Activated naive CD4-positive, alpha-beta T cell treated with anti-CD3 and anti-CD28 coated beads, Interleukin-2, amount 50 U/mL, for 24 hours (primary cell): ENCODE measurements at regions not wholly inside any gene's neighbourhood (a gene's known extent, or its start where the extent isn't known, plus 50 kb on each side); places are given as distances from the start of the nearest gene placed in this dataset.

Experiments
- H3K27ac Mint-ChIP-seq: one replicate; pipeline ENCODE4 v1.8.0; 2021; ENCODE audit warnings: mild to moderate bottlenecking, mixed read lengths
- H3K27me3 Mint-ChIP-seq: one replicate; pipeline ENCODE4 v1.8.0; 2021; ENCODE audit warnings: mixed read lengths
- H3K36me3 Mint-ChIP-seq: one replicate; pipeline ENCODE4 v1.8.0; 2021; ENCODE audit warnings: mixed read lengths
- H3K4me1 Mint-ChIP-seq: one replicate; pipeline ENCODE4 v1.8.0; 2021; ENCODE audit warnings: mixed read lengths
- H3K4me3 Mint-ChIP-seq: one replicate; pipeline ENCODE4 v1.8.0; 2021; ENCODE audit warnings: mild to moderate bottlenecking, mixed read lengths
- H3K9me3 Mint-ChIP-seq: one replicate; pipeline ENCODE4 v1.8.0; 2021; ENCODE audit warnings: mixed read lengths

GRCh38 chr12:94807951-94808350, 157.6 kb upstream of the TMCC3 start:
- Mint-ChIP-seq H3K36me3 (no peaks in the 10 kb centered on the region), H3K9me3 (peaks cover 8% of the 10 kb centered on the region), H3K27ac (no peak overlapping the region)

GRCh38 chr12:94806617-94807016, 156.3 kb upstream of the TMCC3 start:
- Mint-ChIP-seq H3K27ac (no peak overlapping the region), H3K4me1 (no peaks in the 10 kb centered on the region), H3K36me3 (no peaks in the 10 kb centered on the region), H3K9me3 (peaks cover 5% of the 10 kb centered on the region), H3K27me3 (no peaks in the 10 kb centered on the region), H3K4me3 (no peak overlapping the region)

More at GRCh38 chr12:94807951-94808350, 157.6 kb upstream of the TMCC3 start:
- Mint-ChIP-seq H3K4me3 (no peak overlapping the region), H3K4me1 (no peaks in the 10 kb centered on the region), H3K27me3 (no peaks in the 10 kb centered on the region)

GRCh38 chr12:94805749-94806529, 155.6 kb upstream of the TMCC3 start:
- Mint-ChIP-seq H3K27ac (no peak overlapping the region), H3K4me3 (no peak overlapping the region), H3K9me3 (peaks cover 5% of the 10 kb centered on the region), H3K4me1 (no peaks in the 10 kb centered on the region), H3K36me3 (no peaks in the 10 kb centered on the region), H3K27me3 (no peaks in the 10 kb centered on the region)

- no peaks in the 10 kb centered on the region for H3K9me3 Mint-ChIP-seq
- H3K36me3 Mint-ChIP-seq = no peaks in the 10 kb centered on the region
- H3K4me1 Mint-ChIP-seq = no peaks in the 10 kb centered on the region
- no peaks in the 10 kb centered on the region for H3K27me3 Mint-ChIP-seq
- H3K27ac Mint-ChIP-seq = no peak overlapping the region
- no peak overlapping the region for H3K4me3 Mint-ChIP-seq
These were observed 153.6 kb upstream of the TMCC3 start for GRCh38 chr12:94803939-94804338.

GRCh38 chr12:94802796-94803195, 152.4 kb upstream of the TMCC3 start:
- no peak overlapping the region for H3K4me3 Mint-ChIP-seq
- H3K4me1 Mint-ChIP-seq = no peaks in the 10 kb centered on the region
- H3K27ac Mint-ChIP-seq = no peak overlapping the region
- no peaks in the 10 kb centered on the region for H3K9me3 Mint-ChIP-seq
- no peaks in the 10 kb centered on the region for H3K36me3 Mint-ChIP-seq
- no peaks in the 10 kb centered on the region for H3K27me3 Mint-ChIP-seq

GRCh38 chr12:94801745-94802144, 151.4 kb upstream of the TMCC3 start:
- Mint-ChIP-seq H3K27ac (no peak overlapping the region), H3K36me3 (no peaks in the 10 kb centered on the region), H3K27me3 (no peaks in the 10 kb centered on the region), H3K4me3 (no peak overlapping the region), H3K4me1 (no peaks in the 10 kb centered on the region), H3K9me3 (no peaks in the 10 kb centered on the region)

- no peaks in the 10 kb centered on the region for H3K36me3 Mint-ChIP-seq
- H3K27me3 Mint-ChIP-seq = no peaks in the 10 kb centered on the region
- no peaks in the 10 kb centered on the region for H3K9me3 Mint-ChIP-seq
- no peak overlapping the region for H3K4me3 Mint-ChIP-seq
- peaks cover 10% of the 10 kb centered on the region for H3K4me1 Mint-ChIP-seq
- no peak overlapping the region for H3K27ac Mint-ChIP-seq
These were observed 148.8 kb upstream of the TMCC3 start for GRCh38 chr12:94799136-94799535.

GRCh38 chr12:94798113-94798512, 147.8 kb upstream of the TMCC3 start:
- H3K4me3 Mint-ChIP-seq = no peak overlapping the region
- no peaks in the 10 kb centered on the region for H3K36me3 Mint-ChIP-seq
- no peaks in the 10 kb centered on the region for H3K9me3 Mint-ChIP-seq
- no peaks in the 10 kb centered on the region for H3K27me3 Mint-ChIP-seq
- H3K4me1 Mint-ChIP-seq = peaks cover 14% of the 10 kb centered on the region
- H3K27ac Mint-ChIP-seq = no peak overlapping the region

GRCh38 chr12:94795520-94795919, 145.2 kb upstream of the TMCC3 start:
- H3K9me3 Mint-ChIP-seq = no peaks in the 10 kb centered on the region
- H3K4me3 Mint-ChIP-seq = no peak overlapping the region
- no peaks in the 10 kb centered on the region for H3K27me3 Mint-ChIP-seq
- H3K27ac Mint-ChIP-seq = no peak overlapping the region
- H3K4me1 Mint-ChIP-seq = peaks cover 14% of the 10 kb centered on the region
- H3K36me3 Mint-ChIP-seq = no peaks in the 10 kb centered on the region

GRCh38 chr12:94795044-94795443, 144.7 kb upstream of the TMCC3 start:
- Mint-ChIP-seq H3K27ac (no peak overlapping the region), H3K27me3 (no peaks in the 10 kb centered on the region), H3K4me1 (peaks cover 14% of the 10 kb centered on the region), H3K9me3 (no peaks in the 10 kb centered on the region), H3K36me3 (no peaks in the 10 kb centered on the region), H3K4me3 (no peak overlapping the region)

GRCh38 chr12:94793191-94793595, 142.8 kb upstream of the TMCC3 start:
- no peaks in the 10 kb centered on the region for H3K9me3 Mint-ChIP-seq
- H3K4me1 Mint-ChIP-seq = peaks cover 14% of the 10 kb centered on the region
- no peak overlapping the region for H3K27ac Mint-ChIP-seq
- no peaks in the 10 kb centered on the region for H3K36me3 Mint-ChIP-seq
- H3K27me3 Mint-ChIP-seq = no peaks in the 10 kb centered on the region
- H3K4me3 Mint-ChIP-seq = no peak overlapping the region

- Mint-ChIP-seq H3K9me3 (no peaks in the 10 kb centered on the region), H3K36me3 (no peaks in the 10 kb centered on the region), H3K27me3 (no peaks in the 10 kb centered on the region), H3K4me3 (no peak overlapping the region), H3K4me1 (peaks cover 14% of the 10 kb centered on the region), H3K27ac (no peak overlapping the region)
These were observed 142.3 kb upstream of the TMCC3 start for GRCh38 chr12:94792693-94793092.

- Mint-ChIP-seq H3K4me3 (no peak overlapping the region), H3K36me3 (no peaks in the 10 kb centered on the region), H3K9me3 (no peaks in the 10 kb centered on the region), H3K27ac (no peak overlapping the region), H3K27me3 (no peaks in the 10 kb centered on the region), H3K4me1 (peaks cover 14% of the 10 kb centered on the region)
These were observed 141.6 kb upstream of the TMCC3 start for GRCh38 chr12:94791933-94792332.

- Mint-ChIP-seq H3K36me3 (no peaks in the 10 kb centered on the region), H3K4me3 (no peak overlapping the region), H3K4me1 (peaks cover 14% of the 10 kb centered on the region), H3K9me3 (no peaks in the 10 kb centered on the region), H3K27me3 (no peaks in the 10 kb centered on the region), H3K27ac (no peak overlapping the region)
These were observed 140.5 kb upstream of the TMCC3 start for GRCh38 chr12:94790825-94791224.

- no peak overlapping the region for H3K4me3 Mint-ChIP-seq
- H3K9me3 Mint-ChIP-seq = no peaks in the 10 kb centered on the region
- peaks cover 14% of the 10 kb centered on the region for H3K4me1 Mint-ChIP-seq
- no peaks in the 10 kb centered on the region for H3K27me3 Mint-ChIP-seq
- no peak overlapping the region for H3K27ac Mint-ChIP-seq
- no peaks in the 10 kb centered on the region for H3K36me3 Mint-ChIP-seq
These were observed 140.0 kb upstream of the TMCC3 start for GRCh38 chr12:94790370-94790769.

- Mint-ChIP-seq H3K4me3 (no peak overlapping the region), H3K36me3 (no peaks in the 10 kb centered on the region), H3K27ac (no peak overlapping the region), H3K27me3 (no peaks in the 10 kb centered on the region), H3K9me3 (no peaks in the 10 kb centered on the region), H3K4me1 (peaks cover 8% of the 10 kb centered on the region)
These were observed 139.3 kb upstream of the TMCC3 start for GRCh38 chr12:94789510-94790225.
